ENCODE measurements at regions not wholly inside any gene's neighbourhood (a gene's known extent, or its start where the extent isn't known, plus 50 kb on each side); places are given as distances from the start of the nearest gene placed in this dataset.

GRCh38 chr13:74912898-74913297, 569.1 kb downstream of the TBC1D4 start:
- no peaks in the 10 kb centered on the region for H3K36me3 ChIP-seq
- no peaks in the 10 kb centered on the region for H3K9me3 ChIP-seq
- H3K27me3 ChIP-seq, result no peaks in the 10 kb centered on the region
- TF ChIP-seq CTCF (IDR thresholded peaks at IDR 0.05), result no peak
- H3K4me1 ChIP-seq (ENCODE audit: control insufficient read depth in 1 of 2, insufficient read depth in 1 of 2, low read depth in 1 of 2, low read length in 1 of 2), result no peaks in the 10 kb centered on the region
- H3K4me3 ChIP-seq (ENCODE audit: low read depth in 1 of 2, low read length in 1 of 2), result no peak overlapping the region
- H3K27ac ChIP-seq, result no peak overlapping the region

- Histone ChIP-seq H3K27me3 (no peaks in the 10 kb centered on the region), H3K4me1 (ENCODE audit: control insufficient read depth in 1 of 2, insufficient read depth in 1 of 2, low read depth in 1 of 2, low read length in 1 of 2) (no peaks in the 10 kb centered on the region), H3K36me3 (no peaks in the 10 kb centered on the region), H3K27ac (no peak overlapping the region), H3K4me3 (ENCODE audit: low read depth in 1 of 2, low read length in 1 of 2) (no peak overlapping the region), H3K9me3 (no peaks in the 10 kb centered on the region)
- no peak for TF ChIP-seq CTCF (IDR thresholded peaks at IDR 0.05)
Measured at GRCh38 chr13:74910415-74910814, 571.6 kb downstream of the TBC1D4 start.

- Histone ChIP-seq H3K36me3 (no peaks in the 10 kb centered on the region), H3K27ac (no peak overlapping the region), H3K27me3 (no peaks in the 10 kb centered on the region), H3K9me3 (no peaks in the 10 kb centered on the region), H3K4me3 (ENCODE audit: low read depth in 1 of 2, low read length in 1 of 2) (no peak overlapping the region), H3K4me1 (ENCODE audit: control insufficient read depth in 1 of 2, insufficient read depth in 1 of 2, low read depth in 1 of 2, low read length in 1 of 2) (no peaks in the 10 kb centered on the region)
- TF ChIP-seq CTCF (IDR thresholded peaks at IDR 0.05), result no peak
Measured at GRCh38 chr13:74907788-74908187, 574.2 kb downstream of the TBC1D4 start.

- H3K4me1 ChIP-seq (ENCODE audit: control insufficient read depth in 1 of 2, insufficient read depth in 1 of 2, low read depth in 1 of 2, low read length in 1 of 2), result no peaks in the 10 kb centered on the region
- H3K9me3 ChIP-seq, result no peaks in the 10 kb centered on the region
- H3K36me3 ChIP-seq, result no peaks in the 10 kb centered on the region
- no peak overlapping the region for H3K27ac ChIP-seq
- no peak overlapping the region for H3K4me3 ChIP-seq (ENCODE audit: low read depth in 1 of 2, low read length in 1 of 2)
- TF ChIP-seq CTCF (IDR thresholded peaks at IDR 0.05), result no peak
- no peaks in the 10 kb centered on the region for H3K27me3 ChIP-seq
Measured at GRCh38 chr13:74904556-74904955, 577.4 kb downstream of the TBC1D4 start.

- no peaks in the 10 kb centered on the region for H3K4me1 ChIP-seq (ENCODE audit: control insufficient read depth in 1 of 2, insufficient read depth in 1 of 2, low read depth in 1 of 2, low read length in 1 of 2)
- no peak overlapping the region for H3K27ac ChIP-seq
- no peaks in the 10 kb centered on the region for H3K27me3 ChIP-seq
- no peak for TF ChIP-seq CTCF (IDR thresholded peaks at IDR 0.05)
- no peak overlapping the region for H3K4me3 ChIP-seq (ENCODE audit: low read depth in 1 of 2, low read length in 1 of 2)
- H3K9me3 ChIP-seq, result no peaks in the 10 kb centered on the region
- no peaks in the 10 kb centered on the region for H3K36me3 ChIP-seq
Measured at GRCh38 chr13:74895042-74895796, 586.8 kb downstream of the TBC1D4 start.
